Thoracic aorta (tissue), 2 donors: ENCODE measurements at regions not wholly inside any gene's neighbourhood (a gene's known extent, or its start where the extent isn't known, plus 50 kb on each side); places are given as distances from the start of the nearest gene placed in this dataset.

Experiments
- ATAC-seq: fragments of 150-250 bp; one replicate; pipeline ENCODE4 v1.8.0; 2017; ENCODE audit warnings: low read depth; ENCODE audit not compliant: insufficient number of reproducible peaks, low FRiP score
- DNase-seq: peaks from one replicate; pipeline ENCODE4 v3.0.0-alpha.2; 2020; ENCODE audit warnings: low spot score
- H3K27ac ChIP-seq, 2 donors: fragments of 200-600 bp; sonication (generic); 1 replicate in 1 of 2; 2 replicates in 1 of 2; pipeline ENCODE4 v1.5.1; 2016; ENCODE audit warnings: mild to moderate bottlenecking in 2 of 2, moderate library complexity in 2 of 2
- H3K27me3 ChIP-seq: fragments of 200-600 bp; sonication (generic); replicated peaks from 2 replicates; pipeline ENCODE4 v1.6.0; 2016; ENCODE audit warnings: mild to moderate bottlenecking; ENCODE audit not compliant: insufficient read depth
- H3K36me3 ChIP-seq: fragments of 200-600 bp; sonication (generic); one replicate; pipeline ENCODE4 v1.5.1; 2016
- H3K4me1 ChIP-seq, 2 donors: fragments of 200-600 bp; sonication (generic); 1 replicate in 1 of 2; 2 replicates in 1 of 2; pipeline versions ENCODE4 v1.5.1 to v1.6.0; 2016; ENCODE audit warnings: low read depth in 2 of 2, mild to moderate bottlenecking in 1 of 2; ENCODE audit not compliant: control insufficient read depth in 1 of 2
- H3K4me3 ChIP-seq: fragments of 200-600 bp; sonication (generic); 2 replicates; pipeline ENCODE4 v1.5.1; 2016; ENCODE audit warnings: mild to moderate bottlenecking
- H3K9me3 ChIP-seq: fragments of 200-600 bp; sonication (generic); 2 replicates; pipeline ENCODE4 v1.5.1; 2016
- CTCF ChIP-seq: fragments of 200-600 bp; sonication (generic); IDR thresholded peaks from one replicate; pipeline ENCODE4 v1.5.1; 2019; ENCODE audit warnings: antibody characterized with exemption

- Histone ChIP-seq H3K4me1 (no peaks in the 10 kb centered on the region), H3K36me3 (no peaks in the 10 kb centered on the region), H3K27ac (no peak overlapping the region), H3K4me3 (no peak overlapping the region), H3K9me3 (no peaks in the 10 kb centered on the region), H3K27me3 (no peaks in the 10 kb centered on the region)
- ATAC-seq (no peak), DNase-seq (no peak)
- no peak for TF ChIP-seq CTCF
Measured at GRCh38 chr21:15252431-15252830, 187.6 kb upstream of the NRIP1 start.

GRCh38 chr21:15254111-15254510 is 189.3 kb upstream of the NRIP1 start:
- H3K4me1 ChIP-seq = no peaks in the 10 kb centered on the region
- H3K9me3 ChIP-seq = no peaks in the 10 kb centered on the region
- H3K4me3 ChIP-seq = no peak overlapping the region
- H3K36me3 ChIP-seq = no peaks in the 10 kb centered on the region
- no peak for TF ChIP-seq CTCF
- H3K27ac ChIP-seq = no peak overlapping the region
- DNase-seq = no peak
- H3K27me3 ChIP-seq = no peaks in the 10 kb centered on the region
- ATAC-seq = no peak

GRCh38 chr21:15255261-15255660 is 190.5 kb upstream of the NRIP1 start:
- no peak for DNase-seq
- Histone ChIP-seq H3K9me3 (no peaks in the 10 kb centered on the region), H3K36me3 (no peaks in the 10 kb centered on the region), H3K4me3 (no peak overlapping the region), H3K4me1 (no peaks in the 10 kb centered on the region), H3K27me3 (no peaks in the 10 kb centered on the region), H3K27ac (no peak overlapping the region)
- ATAC-seq = no peak
- no peak for TF ChIP-seq CTCF

- Histone ChIP-seq H3K27me3 (no peaks in the 10 kb centered on the region), H3K4me1 (no peaks in the 10 kb centered on the region), H3K36me3 (no peaks in the 10 kb centered on the region), H3K27ac (no peak overlapping the region), H3K4me3 (no peak overlapping the region), H3K9me3 (no peaks in the 10 kb centered on the region)
- ATAC-seq (no peak), DNase-seq (no peak)
- no peak for TF ChIP-seq CTCF
Measured at GRCh38 chr21:15255763-15256162, 191.0 kb upstream of the NRIP1 start.

GRCh38 chr21:15256996-15257395 is 192.2 kb upstream of the NRIP1 start:
- DNase-seq = no peak
- no peaks in the 10 kb centered on the region for H3K36me3 ChIP-seq
- no peaks in the 10 kb centered on the region for H3K9me3 ChIP-seq
- no peak for TF ChIP-seq CTCF
- no peak overlapping the region for H3K27ac ChIP-seq
- no peaks in the 10 kb centered on the region for H3K27me3 ChIP-seq
- ATAC-seq = no peak
- no peaks in the 10 kb centered on the region for H3K4me1 ChIP-seq
- no peak overlapping the region for H3K4me3 ChIP-seq
